GM23248 (cell line): ENCODE measurements at regions not wholly inside any gene's neighbourhood (a gene's known extent, or its start where the extent isn't known, plus 50 kb on each side); places are given as distances from the start of the nearest gene placed in this dataset.

Experiments
- EZH2 ChIP-seq: fragments of 200-600 bp; sonication (generic); IDR thresholded peaks from 2 replicates; pipeline ENCODE4 v1.6.1; 2018; ENCODE audit warnings: antibody characterized with exemption, mild to moderate bottlenecking; ENCODE audit not compliant: insufficient read depth, poor library complexity, severe bottlenecking
- EZH2phosphoT487 ChIP-seq: fragments of 200-600 bp; sonication (generic); IDR thresholded peaks from 2 replicates; pipeline ENCODE4 v1.6.1; 2018; ENCODE audit warnings: antibody characterized with exemption, moderate library complexity, mild to moderate bottlenecking, low read depth; ENCODE audit not compliant: insufficient read depth

- TF ChIP-seq EZH2phosphoT487 (no peak), EZH2 (no peak)
These were observed 302.0 kb downstream of the DIPK2A start for GRCh38 chr3:144273601-144274000.
